GM18873 (cell line): ENCODE measurements at regions not wholly inside any gene's neighbourhood (a gene's known extent, or its start where the extent isn't known, plus 50 kb on each side); places are given as distances from the start of the nearest gene placed in this dataset.
A peak's percentile ranks its signal among the peaks of the same experiment; 100 is the strongest.

Experiments
- ATAC-seq: cut with Tn5 transposase; IDR thresholded peaks from one replicate; pipeline ENCODE4 v1.9.1; 2021; ENCODE audit warnings: mild to moderate bottlenecking, moderate library complexity, moderate number of reproducible peaks; ENCODE audit not compliant: unreplicated experiment, low FRiP score

- ATAC-seq = no peak
These were observed 360.9 kb upstream of the ACVR2A start for GRCh38 chr2:147483911-147484310.

GRCh38 chr2:147482916-147483669, 361.7 kb upstream of the ACVR2A start:
- no peak for ATAC-seq

- ATAC-seq = no peak
These were observed 362.5 kb upstream of the ACVR2A start for GRCh38 chr2:147482111-147482895.

DNA sequence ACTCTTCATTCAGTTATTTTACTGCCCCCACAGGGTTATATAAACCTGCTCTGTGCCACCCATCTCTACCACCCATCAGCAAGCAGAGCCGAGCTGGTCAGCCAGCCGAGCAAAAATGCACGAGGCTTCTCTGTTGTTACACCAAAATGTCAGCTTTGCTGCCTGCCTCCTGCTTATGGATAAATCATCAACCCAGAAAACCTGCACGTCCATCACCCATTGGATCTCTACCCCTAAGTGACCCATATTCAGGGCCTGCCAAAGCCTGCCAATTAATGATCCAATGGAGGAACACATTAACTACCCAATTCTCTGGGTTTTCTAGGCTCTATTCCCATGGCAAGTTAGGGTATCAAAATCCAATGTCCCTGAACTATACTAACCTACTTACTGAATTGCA, 365.5 kb upstream of the ACVR2A start:
- no peak for ATAC-seq

GRCh38 chr2:147473075-147473474, 371.8 kb upstream of the ACVR2A start:
- no peak for ATAC-seq

GRCh38 chr2:147471126-147471525, 373.7 kb upstream of the ACVR2A start:
- no peak for ATAC-seq

- no peak for ATAC-seq
These were observed 375.4 kb upstream of the ACVR2A start for GRCh38 chr2:147469471-147469870.

DNA sequence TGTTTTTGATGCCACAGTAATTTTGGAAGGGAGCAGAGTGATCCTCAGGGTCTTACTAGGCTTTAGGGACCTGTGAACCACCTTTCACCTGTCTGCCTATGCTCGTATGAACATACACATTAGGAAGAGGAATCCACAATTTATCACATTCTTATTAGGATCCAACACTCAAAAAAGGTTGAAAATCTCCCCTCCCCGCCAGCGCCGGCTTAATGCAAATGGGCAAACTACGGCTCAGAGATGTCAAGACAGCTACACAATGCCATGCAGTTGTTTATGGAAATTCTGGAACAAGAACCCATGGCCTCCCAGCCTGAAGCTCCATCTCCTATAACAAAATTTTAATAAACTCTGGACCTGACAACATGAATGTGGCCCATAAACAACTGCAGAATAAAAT, 375.9 kb upstream of the ACVR2A start:
- no peak for ATAC-seq

DNA sequence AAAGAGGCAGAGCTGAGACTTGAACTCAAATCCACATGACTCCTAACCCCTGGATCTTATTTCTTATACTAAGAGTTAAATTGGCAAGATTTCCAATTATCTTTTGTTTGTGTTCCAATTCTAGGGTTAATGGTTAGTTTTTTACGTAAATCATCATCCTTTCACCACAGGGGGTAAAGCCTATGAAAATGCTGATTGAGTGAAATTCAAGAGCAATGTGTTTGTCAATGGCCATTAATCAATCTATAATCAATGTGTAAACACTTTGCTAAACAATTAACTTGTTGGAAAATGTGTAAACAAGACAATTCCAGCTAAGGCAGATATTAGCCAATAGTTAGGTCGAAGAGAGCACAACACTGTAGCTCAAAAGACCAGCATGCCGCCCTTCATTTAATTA, 376.5 kb upstream of the ACVR2A start:
- ATAC-seq = no peak

- ATAC-seq = no peak
These were observed 377.4 kb upstream of the ACVR2A start for GRCh38 chr2:147467441-147467840.

GRCh38 chr2:147464737-147465357, 380.0 kb upstream of the ACVR2A start:
- ATAC-seq = no peak

- peak; percentile 96 for ATAC-seq
These were observed 380.8 kb upstream of the ACVR2A start for GRCh38 chr2:147463881-147464520.

DNA sequence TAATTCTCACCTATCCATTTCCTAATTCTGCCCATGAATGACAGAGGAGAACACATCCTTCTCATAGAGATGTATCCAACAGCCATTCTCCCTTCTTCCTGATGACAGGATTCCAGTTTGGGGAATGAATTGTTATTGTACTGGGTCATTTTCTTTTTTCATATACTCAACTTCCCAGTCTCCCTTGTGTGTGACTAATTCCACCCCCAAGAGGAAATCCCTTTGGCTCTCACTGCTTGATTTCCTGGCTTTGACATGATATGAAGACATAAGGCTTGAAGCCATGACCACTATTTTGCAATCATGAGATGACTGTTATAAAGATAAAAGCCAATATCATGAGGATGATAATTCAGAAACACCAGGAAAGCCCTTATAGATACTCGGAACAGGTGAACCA, 384.7 kb upstream of the ACVR2A start:
- no peak for ATAC-seq

- ATAC-seq = no peak
These were observed 388.1 kb upstream of the ACVR2A start for GRCh38 chr2:147456779-147457178.

- no peak for ATAC-seq
These were observed 392.8 kb upstream of the ACVR2A start for GRCh38 chr2:147451902-147452515.

GRCh38 chr2:147450661-147451510, 393.9 kb upstream of the ACVR2A start:
- no peak for ATAC-seq

DNA sequence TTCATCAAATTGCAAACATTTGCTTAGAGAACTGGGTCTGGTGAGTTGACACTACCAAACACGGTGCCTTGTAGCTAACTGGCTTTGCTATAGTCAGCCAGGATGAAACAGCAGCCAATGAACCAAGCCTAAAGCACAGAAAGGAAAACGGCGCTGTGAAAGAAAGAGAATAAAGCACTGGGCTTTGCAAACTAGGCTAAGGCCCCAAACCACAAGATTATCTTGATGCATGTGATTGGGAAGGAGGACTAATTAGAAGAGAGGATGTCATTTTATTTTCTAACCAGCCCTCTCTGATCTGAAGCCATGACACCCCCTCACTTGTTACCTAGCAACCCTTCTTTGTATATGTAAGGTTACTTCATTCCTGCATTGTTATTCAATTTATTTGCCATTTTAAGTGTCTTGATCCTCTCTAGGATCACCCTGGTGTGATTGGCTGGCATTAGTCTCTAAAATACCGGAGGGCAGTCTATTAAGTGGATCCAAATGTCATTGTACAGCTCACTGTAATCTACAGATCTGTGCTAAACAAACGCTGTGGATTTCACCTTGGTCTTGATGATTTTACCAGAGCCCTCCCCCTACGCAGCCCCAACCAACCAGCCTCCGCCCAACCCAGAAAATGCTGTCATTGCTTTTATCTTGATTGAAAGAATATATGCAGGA, 395.4 kb upstream of the ACVR2A start:
- no peak for ATAC-seq

DNA sequence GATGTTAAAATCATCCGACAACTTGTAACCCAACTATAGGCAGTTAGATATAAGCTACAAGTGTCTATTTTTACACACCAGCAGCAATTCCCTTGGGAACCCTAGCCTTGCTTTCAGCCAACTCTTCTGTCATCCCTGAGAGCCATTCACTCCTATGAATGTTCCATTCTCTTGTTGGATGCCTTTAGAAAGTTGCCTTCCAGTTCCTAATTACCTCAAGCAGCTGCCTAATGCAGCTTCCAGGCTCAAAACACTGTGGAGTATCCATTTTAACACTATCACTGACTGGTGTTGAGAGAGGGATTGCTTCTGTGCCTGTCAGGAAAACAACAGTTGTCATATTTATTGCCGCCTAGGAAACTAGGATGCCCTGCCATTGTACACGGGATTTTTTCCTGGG, 402.0 kb upstream of the ACVR2A start:
- no peak for ATAC-seq

DNA sequence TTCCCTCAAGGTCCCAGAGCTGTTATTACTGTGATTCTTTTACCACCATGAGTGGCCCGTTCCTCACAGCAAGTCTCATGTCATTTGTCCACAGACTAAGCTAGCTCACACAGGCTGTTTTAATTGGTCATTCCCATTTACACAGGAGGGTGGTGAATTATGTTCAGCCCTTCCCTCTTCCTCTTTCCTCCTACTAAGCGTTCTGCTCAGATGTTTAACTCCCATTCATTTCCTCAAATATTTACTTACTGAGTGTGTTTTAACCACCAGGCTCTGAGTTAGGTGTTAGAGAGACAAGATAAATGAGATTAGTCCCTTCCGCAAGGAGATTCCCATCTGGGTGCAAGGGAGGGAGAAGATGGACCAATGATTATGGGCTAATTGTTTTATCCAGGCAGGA, 403.6 kb upstream of the ACVR2A start:
- no peak for ATAC-seq
